IMR-90 (cell line): ENCODE measurements at regions not wholly inside any gene's neighbourhood (a gene's known extent, or its start where the extent isn't known, plus 50 kb on each side); places are given as distances from the start of the nearest gene placed in this dataset.

Source experiments
- ATAC-seq: fragments of 200-7000 bp; cut with Tn5 transposase; 2 replicates; pipeline ENCODE4 v1.9.1; 2020; ENCODE audit warnings: low read depth, mild to moderate bottlenecking, moderate library complexity
- BruUV-seq: library from RNA; stranded (reverse); fragments of 400-500 nt; replicated peaks from 2 replicates; lab custom pipeline; 2021; lab: Mats Ljungman, UMichigan
- CTCF ChIA-PET: fragments of 300-600 bp; formaldehyde crosslinking; extraction: SDS; loops from one replicate; lab custom pipeline; 2021; ENCODE audit warnings: antibody characterized with exemption; lab: Yijun Ruan, JAX
- POLR2A ChIA-PET: fragments of 300-600 bp; sonication (Branson Sonifier 250); formaldehyde crosslinking; loops from one replicate; lab custom pipeline; 2022; ENCODE audit warnings: antibody characterized with exemption; ENCODE audit not compliant: unreplicated experiment; lab: Charles Lee
- DNase-seq: peaks from one replicate; pipeline ENCODE4 v3.0.0; 2013
- H2AFZ ChIP-seq: replicated peaks from 2 replicates; pipeline ENCODE3; 2013; ENCODE audit warnings: low read length, mild to moderate bottlenecking; ENCODE audit not compliant: poor library complexity
- H2AK5ac ChIP-seq: 2 replicates; pipeline ENCODE4 v1.6.1; 2013; ENCODE audit warnings: low read depth, low read length, inconsistent platforms
- H2AK9ac ChIP-seq: replicated peaks from 2 replicates; pipeline ENCODE3; 2013; ENCODE audit warnings: mild to moderate bottlenecking, low read depth, low read length, moderate library complexity; ENCODE audit not compliant: poor library complexity
- H2BK120ac ChIP-seq: 2 replicates; pipeline ENCODE4 v1.6.1; 2013; ENCODE audit warnings: low read depth, low read length, inconsistent platforms
- H2BK15ac ChIP-seq: 3 replicates; pipeline ENCODE4 v1.6.1; 2013; ENCODE audit warnings: low read depth, low read length, inconsistent platforms
- H2BK20ac ChIP-seq: 2 replicates; pipeline ENCODE4 v1.6.1; 2013; ENCODE audit warnings: low read depth, mild to moderate bottlenecking, inconsistent platforms, low read length, moderate library complexity
- H2BK5ac ChIP-seq: 2 replicates; pipeline ENCODE4 v1.6.1; 2013; ENCODE audit warnings: mild to moderate bottlenecking, low read depth, low read length, inconsistent platforms; ENCODE audit not compliant: poor library complexity, severe bottlenecking
- H3K14ac ChIP-seq: replicated peaks from 2 replicates; pipeline ENCODE4 v1.6.1; 2013; ENCODE audit warnings: low read depth, low read length, inconsistent platforms
- H3K18ac ChIP-seq: 2 replicates; pipeline ENCODE4 v1.6.1; 2013; ENCODE audit warnings: low read depth, low read length, control low read depth
- H3K23ac ChIP-seq: 2 replicates; pipeline ENCODE4 v1.6.1; 2013; ENCODE audit warnings: low read depth, low read length, inconsistent platforms
- H3K27ac ChIP-seq: 2 replicates; pipeline ENCODE4 v1.5.1; 2013; ENCODE audit warnings: mild to moderate bottlenecking, control low read depth, low read length; ENCODE audit not compliant: insufficient read depth
- H3K27me3 ChIP-seq: 2 replicates; pipeline ENCODE4 v1.6.1; 2013; ENCODE audit warnings: low read length; ENCODE audit not compliant: control insufficient read depth, insufficient read depth
- H3K36me3 ChIP-seq: 2 replicates; pipeline ENCODE4 v1.6.1; 2013; ENCODE audit warnings: low read length, mixed read lengths; ENCODE audit not compliant: control insufficient read depth, insufficient read depth
- H3K4ac ChIP-seq: 2 replicates; pipeline ENCODE4 v1.6.1; 2013; ENCODE audit warnings: low read depth, low read length, inconsistent platforms
- H3K4me1 ChIP-seq: 2 replicates; pipeline ENCODE4 v1.6.1; 2013; ENCODE audit warnings: low read length, mixed read lengths; ENCODE audit not compliant: control insufficient read depth, insufficient read depth
- H3K4me2 ChIP-seq: 2 replicates; pipeline ENCODE4 v1.6.1; 2013; ENCODE audit warnings: low read depth, mild to moderate bottlenecking, control low read depth, low read length, moderate library complexity
- H3K4me3 ChIP-seq: 2 replicates; pipeline ENCODE4 v1.5.1; 2013; ENCODE audit warnings: low read depth, mild to moderate bottlenecking, control low read depth, low read length, moderate library complexity; ENCODE audit not compliant: insufficient read depth
- H3K56ac ChIP-seq: 2 replicates; pipeline ENCODE4 v1.6.1; 2013; ENCODE audit warnings: low read length, inconsistent platforms; ENCODE audit not compliant: insufficient read depth; ENCODE audit errors: extremely low read depth
- H3K79me1 ChIP-seq, 2 experiments: 2 replicates each; pipeline ENCODE4 v1.6.1; 2013; ENCODE audit warnings: low read length in 2 of 2, inconsistent platforms in 1 of 2, low read depth in 1 of 2
- H3K9ac ChIP-seq: 2 replicates; pipeline ENCODE4 v1.6.1; 2013; ENCODE audit warnings: low read depth, low read length, control low read depth
- H3K9me1 ChIP-seq: 2 replicates; pipeline ENCODE4 v1.6.1; 2013; ENCODE audit warnings: low read length, inconsistent platforms; ENCODE audit not compliant: insufficient read depth
- H3K9me3 ChIP-seq: 2 replicates; pipeline ENCODE4 v1.6.1; 2013; ENCODE audit warnings: low read length; ENCODE audit not compliant: control insufficient read depth, insufficient read depth
- H4K20me1 ChIP-seq: 2 replicates; pipeline ENCODE4 v1.6.1; 2013; ENCODE audit warnings: low read length, inconsistent platforms; ENCODE audit not compliant: insufficient read depth
- H4K5ac ChIP-seq: 2 replicates; pipeline ENCODE4 v1.6.1; 2013; ENCODE audit warnings: mild to moderate bottlenecking, low read depth, low read length, control low read depth
- H4K8ac ChIP-seq, 2 experiments: 2 replicates each; pipeline ENCODE4 v1.6.1; 2013; ENCODE audit warnings: low read depth in 2 of 2, low read length in 2 of 2, control low read depth in 1 of 2, inconsistent platforms in 1 of 2
- H4K91ac ChIP-seq: 2 replicates; pipeline ENCODE4 v1.6.1; 2013; ENCODE audit warnings: low read depth, low read length, inconsistent platforms; ENCODE audit not compliant: insufficient read depth
- BHLHE40 ChIP-seq: fragments of 150-350 bp; IDR thresholded peaks from 2 replicates; pipeline ENCODE4 v1.6.1; 2016; ENCODE audit warnings: mild to moderate bottlenecking, low read depth, low read length
- CEBPB ChIP-seq: IDR thresholded peaks from 2 replicates; pipeline ENCODE4 v1.6.1; 2012; ENCODE audit warnings: low read depth, low read length, improper control_type of control experiment
- CTCF ChIP-seq: conservative IDR thresholded peaks from 2 replicates; pipeline ENCODE4 v1.5.1; 2012; ENCODE audit warnings: mild to moderate bottlenecking, low read depth, low read length, improper control_type of control experiment
- FOS ChIP-seq: fragments of 150-350 bp; IDR thresholded peaks from 2 replicates; pipeline ENCODE4 v1.6.1; 2016; ENCODE audit warnings: low read depth, low read length
- MAFK ChIP-seq: IDR thresholded peaks from 2 replicates; pipeline ENCODE4 v1.6.1; 2012; ENCODE audit warnings: low read depth, low read length, improper control_type of control experiment
- MAZ ChIP-seq: IDR thresholded peaks from 2 replicates; pipeline ENCODE4 v1.6.1; 2012; ENCODE audit warnings: low read depth, mild to moderate bottlenecking, low read length, improper control_type of control experiment, moderate library complexity, borderline replicate concordance
- NFE2L2 ChIP-seq: fragments of 150-350 bp; IDR thresholded peaks from 2 replicates; pipeline ENCODE4 v1.6.1; 2016; ENCODE audit warnings: low read depth, mild to moderate bottlenecking, low read length
- POLR2A ChIP-seq: IDR thresholded peaks from 2 replicates; pipeline ENCODE4 v1.6.1; 2012; ENCODE audit warnings: mild to moderate bottlenecking, low read depth, low read length
- RAD21 ChIP-seq: IDR thresholded peaks from 2 replicates; pipeline ENCODE4 v1.6.1; 2012; ENCODE audit warnings: low read length, improper control_type of control experiment
- RFX5 ChIP-seq: IDR thresholded peaks from 2 replicates; pipeline ENCODE4 v1.8.0; 2012; ENCODE audit warnings: low read depth, mild to moderate bottlenecking, low read length, moderate library complexity
- WGBS, 2 experiments: methylation state at CpG; one replicate each; pipeline versions ENCODE4 v1.1.5 to v1.1.7; 2013; ENCODE audit warnings: missing lambda C conversion rate in 2 of 2; ENCODE audit not compliant: insufficient read length in 1 of 2; ENCODE audit errors: extremely low coverage in 2 of 2; 5-methylcytosine and 5-hydroxymethylcytosine counted together
- dilution Hi-C: fragments of 300-500 bp; cut with HindIII; formaldehyde crosslinking; loops from one replicate; pipeline ENCODE4 v1.14.3; 2018; ENCODE audit warnings: low sequenced_read_pairs; ENCODE audit not compliant: unreplicated experiment
- in situ Hi-C: fragments of 300-500 bp; cut with MboI; formaldehyde crosslinking; loops from 3 replicates; pipeline ENCODE4 v1.14.3; 2019; ENCODE audit warnings: low sequenced_read_pairs, inconsistent platforms, mixed read lengths
- intact Hi-C: fragments of 100-400 bp; cut with micrococcal nuclease; formaldehyde crosslinking; loops from 2 replicates; pipeline ENCODE4 v1.10.0; 2022

- H2BK15ac ChIP-seq: peak overlapping the region; percentile 30; the same call in 1 of the 3 replicates
- peak overlapping the region; percentile 53 for H3K14ac ChIP-seq
- H2BK5ac ChIP-seq: peak overlapping the region; percentile 90
- peak overlapping the region; percentile 89 for H2BK120ac ChIP-seq
- peak overlapping the region; percentile 92; the same call in 1 of the 2 replicates for H3K18ac ChIP-seq
- H3K4ac ChIP-seq: peak overlapping the region; percentile 62; the same call in 1 of the 2 replicates
- 0% methylated on average over 1 of the region's 2 CpGs; no CpG with 5 or more reads in 1 of the 2 experiments for WGBS, 2 experiments
- peaks cover 21% of the 10 kb centered on the region for H3K4me1 ChIP-seq
- H3K9ac ChIP-seq: no peak overlapping the region
- dilution Hi-C loops (no loop called here), intact Hi-C loops (no loop called here), in situ Hi-C loops (no loop called here)
- H3K9me3 ChIP-seq: no peaks in the 10 kb centered on the region
- CTCF ChIA-PET: interaction anchor here (0.5 kb wide), 1 partner anchor 30 kb away, joined by 3 read pairs; no protein-coding TSS in a partner anchor
- no peak overlapping the region for H2AFZ ChIP-seq
- peak overlapping the region; percentile 77; the same call in 1 of the 2 replicates for H3K27ac ChIP-seq
- DNase-seq: peak; percentile 80
- H2AK5ac ChIP-seq: peak overlapping the region; percentile 54; the same call in 1 of the 2 replicates
- no peaks in the 10 kb centered on the region for H3K27me3 ChIP-seq
- peak overlapping the region; percentile 95 for H2BK20ac ChIP-seq
- ATAC-seq: peak; percentile 58
- H3K36me3 ChIP-seq: no peaks in the 10 kb centered on the region
- H3K4me2 ChIP-seq: no peak overlapping the region
- H4K20me1 ChIP-seq: no peaks in the 10 kb centered on the region
- H3K9me1 ChIP-seq: peaks cover 16% of the 10 kb centered on the region
- no peak overlapping the region for H2AK9ac ChIP-seq
- TF ChIP-seq NFE2L2 (0 out of 2 replicates have a peak, but pooled peaks have one; percentile 12), MAZ (no peak), CTCF (no peak), POLR2A (no peak), MAFK (no peak), BHLHE40 (peak; percentile 3; the same call in 1 of the 2 replicates), RAD21 (no peak), RFX5 (no peak), FOS (no peak), CEBPB (peak; percentile 88)
- BruUV-seq: no TSS peak
- H3K56ac ChIP-seq: no peak overlapping the region
- peak overlapping the region; percentile 75 to 81; a peak in 3 of 4 replicates for H4K8ac ChIP-seq
- H3K23ac ChIP-seq: peak overlapping the region; percentile 55
- POLR2A ChIA-PET: no interaction called here
- H4K91ac ChIP-seq: peak overlapping the region; percentile 73
- H4K5ac ChIP-seq: peak overlapping the region; percentile 88; the same call in 1 of the 2 replicates
- H3K4me3 ChIP-seq: no peak overlapping the region
- H3K79me1 ChIP-seq: no peaks in the 10 kb centered on the region
These were observed 201.9 kb downstream of the WNT5A start for GRCh38 chr3:55285156-55285555.
